ENCODE measurements at regions not wholly inside any gene's neighbourhood (a gene's known extent, or its start where the extent isn't known, plus 50 kb on each side); places are given as distances from the start of the nearest gene placed in this dataset.

- CTCF ChIA-PET: no interaction called here
- TF ChIP-seq CTCF (conservative IDR thresholded peaks at IDR 0.05; ENCODE audit: low read depth, low read length): no peak
- no peak for TF ChIP-seq EZH2 (IDR thresholded peaks at IDR 0.05; ENCODE audit: borderline replicate concordance, low read depth, low read length, poor library complexity, severe bottlenecking)
Measured at GRCh38 chr6:16831136-16831535, 69.9 kb upstream of the ATXN1 start.

GRCh38 chr6:16828058-16828457 lies 66.8 kb upstream of the ATXN1 start:
- H3K36me3 ChIP-seq (ENCODE audit: insufficient read depth, low read length, poor library complexity, severe bottlenecking): no peaks in the 10 kb centered on the region
- ChIA-PET POLR2A (ENCODE audit: low non-redundant PET) (no interaction called here), CTCF (no interaction called here)
- H3K4me3 ChIP-seq (ENCODE audit: low read depth, low read length, poor library complexity, severe bottlenecking): no peak overlapping the region
- no peak for DNase-seq (ENCODE audit: low spot score)
- H3K9me3 ChIP-seq (ENCODE audit: low read depth, low read length, poor library complexity, severe bottlenecking): no peaks in the 10 kb centered on the region
- BruUV-seq (replicated peaks): no TSS peak
- TF ChIP-seq CTCF (conservative IDR thresholded peaks at IDR 0.05; ENCODE audit: low read depth, low read length) (no peak), EZH2 (IDR thresholded peaks at IDR 0.05; ENCODE audit: borderline replicate concordance, low read depth, low read length, poor library complexity, severe bottlenecking) (no peak)
- no peaks in the 10 kb centered on the region for H3K27me3 ChIP-seq (replicated peaks; ENCODE audit: insufficient read depth, low read depth, low read length, poor library complexity)
- intact Hi-C loops (cut with micrococcal nuclease; ENCODE audit: unreplicated experiment): no loop called here
- H3K27ac ChIP-seq (ENCODE audit: low read depth, low read length, poor library complexity, severe bottlenecking): no peak overlapping the region
- H3K4me1 ChIP-seq (ENCODE audit: insufficient read depth, low read length, poor library complexity, severe bottlenecking): no peaks in the 10 kb centered on the region

More at GRCh38 chr6:16831136-16831535, 69.9 kb upstream of the ATXN1 start:
- Histone ChIP-seq H3K9me3 (ENCODE audit: low read depth, low read length, poor library complexity, severe bottlenecking) (no peaks in the 10 kb centered on the region), H3K4me1 (ENCODE audit: insufficient read depth, low read length, poor library complexity, severe bottlenecking) (no peaks in the 10 kb centered on the region), H3K36me3 (ENCODE audit: insufficient read depth, low read length, poor library complexity, severe bottlenecking) (no peaks in the 10 kb centered on the region), H3K27ac (ENCODE audit: low read depth, low read length, poor library complexity, severe bottlenecking) (no peak overlapping the region), H3K4me3 (ENCODE audit: low read depth, low read length, poor library complexity, severe bottlenecking) (no peak overlapping the region), H3K27me3 (replicated peaks; ENCODE audit: insufficient read depth, low read depth, low read length, poor library complexity) (no peaks in the 10 kb centered on the region)
- intact Hi-C loops (cut with micrococcal nuclease; ENCODE audit: unreplicated experiment): no loop called here
- no peak for DNase-seq (ENCODE audit: low spot score)
- POLR2A ChIA-PET (ENCODE audit: low non-redundant PET): no interaction called here
- no TSS peak for BruUV-seq (replicated peaks)

DNA sequence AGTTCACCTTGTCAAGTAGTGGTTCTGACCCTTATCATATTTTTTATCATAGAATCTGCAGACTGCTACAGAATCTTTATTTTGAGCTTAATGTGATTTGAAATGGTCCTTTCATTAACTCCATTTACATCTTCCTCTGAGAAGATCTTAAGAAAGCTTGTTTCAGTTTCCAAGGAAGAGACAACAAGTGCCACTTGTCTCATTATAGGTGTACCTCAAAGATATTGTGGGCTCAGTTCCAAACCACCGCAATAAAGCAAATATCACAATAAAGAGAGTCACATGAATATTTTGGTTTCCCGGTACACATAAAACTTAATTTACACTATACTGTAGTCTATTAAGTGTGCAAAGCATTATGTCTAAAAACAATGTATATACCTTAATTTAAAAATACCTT lies 66.4 kb upstream of the ATXN1 start:
- no TSS peak for BruUV-seq (replicated peaks)
- ChIA-PET CTCF (no interaction called here), POLR2A (ENCODE audit: low non-redundant PET) (no interaction called here)
- Histone ChIP-seq H3K9me3 (ENCODE audit: low read depth, low read length, poor library complexity, severe bottlenecking) (no peaks in the 10 kb centered on the region), H3K36me3 (ENCODE audit: insufficient read depth, low read length, poor library complexity, severe bottlenecking) (no peaks in the 10 kb centered on the region), H3K4me3 (ENCODE audit: low read depth, low read length, poor library complexity, severe bottlenecking) (no peak overlapping the region), H3K27me3 (replicated peaks; ENCODE audit: insufficient read depth, low read depth, low read length, poor library complexity) (no peaks in the 10 kb centered on the region), H3K27ac (ENCODE audit: low read depth, low read length, poor library complexity, severe bottlenecking) (no peak overlapping the region), H3K4me1 (ENCODE audit: insufficient read depth, low read length, poor library complexity, severe bottlenecking) (no peaks in the 10 kb centered on the region)
- TF ChIP-seq CTCF (conservative IDR thresholded peaks at IDR 0.05; ENCODE audit: low read depth, low read length): no peak
- TF ChIP-seq EZH2 (IDR thresholded peaks at IDR 0.05; ENCODE audit: borderline replicate concordance, low read depth, low read length, poor library complexity, severe bottlenecking): no peak
- DNase-seq (ENCODE audit: low spot score): no peak
- intact Hi-C loops (cut with micrococcal nuclease; ENCODE audit: unreplicated experiment): no loop called here
